GM23248 (cell line): ENCODE measurements at regions not wholly inside any gene's neighbourhood (a gene's known extent, or its start where the extent isn't known, plus 50 kb on each side); places are given as distances from the start of the nearest gene placed in this dataset.

ENCODE experiments used
- DNase-seq: peaks from one replicate; pipeline ENCODE4 v3.0.0-alpha.2; 2015
- H2AFZ ChIP-seq: fragments of 200-600 bp; sonication (generic); 2 replicates; pipeline ENCODE4 v1.6.1; 2016; ENCODE audit warnings: antibody characterized with exemption
- H3F3A ChIP-seq: fragments of 200-600 bp; sonication (generic); 2 replicates; pipeline ENCODE4 v1.6.1; 2016; ENCODE audit warnings: mild to moderate bottlenecking, antibody characterized with exemption, mixed run types; ENCODE audit not compliant: insufficient read depth
- H3K27ac ChIP-seq: fragments of 200-600 bp; sonication (generic); 2 replicates; pipeline ENCODE4 v1.5.1; 2016; ENCODE audit warnings: mild to moderate bottlenecking
- H3K27me3 ChIP-seq: fragments of 200-600 bp; sonication (generic); replicated peaks from 2 replicates; pipeline ENCODE4 v1.6.1; 2016; ENCODE audit warnings: mild to moderate bottlenecking; ENCODE audit not compliant: insufficient read depth
- H3K36me3 ChIP-seq: fragments of 200-600 bp; sonication (generic); 2 replicates; pipeline ENCODE4 v1.6.1; 2016; ENCODE audit warnings: low read depth, mild to moderate bottlenecking
- H3K4me1 ChIP-seq: fragments of 200-600 bp; sonication (generic); 2 replicates; pipeline ENCODE4 v1.6.1; 2016; ENCODE audit warnings: mild to moderate bottlenecking; ENCODE audit not compliant: insufficient read depth
- H3K4me2 ChIP-seq: fragments of 200-600 bp; sonication (generic); one replicate; pipeline ENCODE4 v1.6.1; 2016; ENCODE audit warnings: mild to moderate bottlenecking; ENCODE audit not compliant: unreplicated experiment
- H3K4me3 ChIP-seq: fragments of 200-600 bp; sonication (generic); 2 replicates; pipeline ENCODE4 v1.5.1; 2016; ENCODE audit warnings: mild to moderate bottlenecking
- H3K79me2 ChIP-seq: fragments of 200-600 bp; sonication (generic); 2 replicates; pipeline ENCODE4 v1.6.1; 2016; ENCODE audit warnings: mild to moderate bottlenecking; ENCODE audit not compliant: insufficient read depth
- H3K9ac ChIP-seq: fragments of 200-600 bp; sonication (generic); 2 replicates; pipeline ENCODE4 v1.6.1; 2016; ENCODE audit warnings: mild to moderate bottlenecking
- H3K9me2 ChIP-seq: fragments of 200-600 bp; sonication (generic); 2 replicates; pipeline ENCODE4 v1.6.1; 2016; ENCODE audit warnings: mixed run types, mild to moderate bottlenecking, moderate library complexity; ENCODE audit not compliant: insufficient read depth
- H3K9me3 ChIP-seq: fragments of 200-600 bp; sonication (generic); one replicate; pipeline ENCODE4 v1.6.1; 2017; ENCODE audit warnings: low read depth
- H4K20me1 ChIP-seq: fragments of 200-600 bp; sonication (generic); 2 replicates; pipeline ENCODE4 v1.6.0; 2016; ENCODE audit not compliant: insufficient read depth
- EZH2 ChIP-seq: fragments of 200-600 bp; sonication (generic); IDR thresholded peaks from 2 replicates; pipeline ENCODE4 v1.6.1; 2018; ENCODE audit warnings: antibody characterized with exemption, mild to moderate bottlenecking; ENCODE audit not compliant: insufficient read depth, poor library complexity, severe bottlenecking
- EZH2phosphoT487 ChIP-seq: fragments of 200-600 bp; sonication (generic); IDR thresholded peaks from 2 replicates; pipeline ENCODE4 v1.6.1; 2018; ENCODE audit warnings: antibody characterized with exemption, moderate library complexity, mild to moderate bottlenecking, low read depth; ENCODE audit not compliant: insufficient read depth
- WGBS, 2 experiments: methylation state at CpG; one replicate each; pipeline ENCODE4 v1.1.6; 2015 to 2017; ENCODE audit warnings: low lambda C conversion rate in 2 of 2, low coverage in 1 of 2; ENCODE audit errors: missing lambda C conversion rate in 2 of 2; 5-methylcytosine and 5-hydroxymethylcytosine counted together
- in situ Hi-C: fragments of 300-500 bp; cut with MboI; formaldehyde crosslinking; loops from 2 replicates; pipeline ENCODE4 v1.15.0; 2020

DNA sequence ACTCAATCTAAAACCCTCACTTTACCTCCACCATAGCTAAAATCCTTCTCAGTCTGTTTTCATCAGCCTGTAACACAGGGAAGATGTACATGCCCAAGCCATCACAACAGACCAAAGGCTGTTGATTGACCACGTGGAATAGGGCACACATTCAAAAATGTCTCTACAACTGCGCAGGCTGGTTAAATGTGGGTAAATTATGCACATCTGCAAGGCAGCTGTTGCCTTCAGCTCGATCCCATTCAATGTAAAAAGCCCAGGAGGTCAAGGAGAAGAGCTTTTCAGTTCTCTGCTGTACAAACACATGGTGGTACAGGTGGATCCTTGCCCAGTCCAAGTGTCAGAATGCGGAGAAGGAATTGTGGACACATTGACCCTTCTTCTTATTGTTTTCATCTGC lies 354.0 kb downstream of the FLRT2 start:
- H3K27ac ChIP-seq: no peak overlapping the region
- no peak overlapping the region for H3K4me3 ChIP-seq
- H3K9me3 ChIP-seq: no peaks in the 10 kb centered on the region
- no peaks in the 10 kb centered on the region for H3K36me3 ChIP-seq
- in situ Hi-C loops: no loop called here
- no peaks in the 10 kb centered on the region for H3K9me2 ChIP-seq
- no peaks in the 10 kb centered on the region for H4K20me1 ChIP-seq
- DNase-seq: no peak
- no peak overlapping the region for H2AFZ ChIP-seq
- H3K4me2 ChIP-seq: no peak overlapping the region
- no peaks in the 10 kb centered on the region for H3F3A ChIP-seq
- no peaks in the 10 kb centered on the region for H3K79me2 ChIP-seq
- H3K9ac ChIP-seq: no peak overlapping the region
- WGBS, 2 experiments: 7 to 10% methylated on average over 4 of the region's 4 CpGs
- no peaks in the 10 kb centered on the region for H3K27me3 ChIP-seq
- TF ChIP-seq EZH2: no peak
- no peak for TF ChIP-seq EZH2phosphoT487
- H3K4me1 ChIP-seq: no peaks in the 10 kb centered on the region

DNA sequence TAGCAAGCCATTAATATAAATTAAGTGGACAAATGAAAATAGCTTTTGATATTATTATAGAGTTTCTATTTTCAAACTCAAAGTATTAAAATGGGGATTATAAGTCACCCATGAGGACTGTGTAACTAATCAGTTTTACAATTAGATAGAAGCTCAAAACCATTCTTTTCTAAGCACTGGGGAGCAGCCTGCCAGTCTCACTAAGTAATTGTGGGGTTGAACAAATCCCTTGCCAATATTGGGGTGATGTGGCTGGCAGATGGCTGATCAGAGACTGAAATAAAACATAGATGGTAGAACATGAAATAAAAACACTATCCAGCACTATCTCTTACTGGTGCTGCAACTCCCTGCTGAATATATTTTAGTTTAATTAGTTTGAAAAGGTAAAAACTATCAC lies 353.2 kb downstream of the FLRT2 start:
- Histone ChIP-seq H3K4me2 (no peak overlapping the region), H3K4me1 (no peaks in the 10 kb centered on the region), H3K27ac (no peak overlapping the region), H3K4me3 (no peak overlapping the region), H3F3A (no peaks in the 10 kb centered on the region), H3K9ac (no peak overlapping the region), H3K79me2 (no peaks in the 10 kb centered on the region), H2AFZ (no peak overlapping the region), H3K9me3 (no peaks in the 10 kb centered on the region), H3K36me3 (no peaks in the 10 kb centered on the region), H4K20me1 (no peaks in the 10 kb centered on the region), H3K9me2 (no peaks in the 10 kb centered on the region), H3K27me3 (no peaks in the 10 kb centered on the region)
- no peak for TF ChIP-seq EZH2phosphoT487
- TF ChIP-seq EZH2: no peak
- no peak for DNase-seq
- in situ Hi-C loops: no loop called here

DNA sequence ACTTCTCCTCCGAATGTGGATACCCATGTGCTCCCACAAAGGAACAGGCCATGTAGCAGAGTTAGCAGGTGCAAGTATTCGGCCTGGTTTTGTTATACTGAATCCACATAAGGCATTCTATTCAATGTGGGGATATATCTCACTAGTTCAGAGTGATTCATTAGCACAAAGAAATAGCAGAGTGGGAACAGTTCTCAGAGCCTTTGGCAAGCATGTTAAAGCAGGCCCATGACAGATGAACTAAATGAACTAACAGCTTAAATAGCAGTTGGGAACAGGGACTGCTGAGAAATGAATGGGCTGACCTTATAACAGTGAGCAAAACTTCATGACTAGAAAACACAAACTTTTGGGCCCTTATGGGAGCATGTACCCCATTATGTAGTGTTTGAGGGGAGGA lies 352.0 kb downstream of the FLRT2 start:
- Histone ChIP-seq H3K27me3 (no peaks in the 10 kb centered on the region), H3F3A (no peaks in the 10 kb centered on the region), H3K4me3 (no peak overlapping the region), H3K9me3 (no peaks in the 10 kb centered on the region), H3K36me3 (no peaks in the 10 kb centered on the region), H2AFZ (no peak overlapping the region), H3K9me2 (no peaks in the 10 kb centered on the region), H3K27ac (no peak overlapping the region), H4K20me1 (no peaks in the 10 kb centered on the region), H3K9ac (no peak overlapping the region), H3K79me2 (no peaks in the 10 kb centered on the region), H3K4me1 (no peaks in the 10 kb centered on the region), H3K4me2 (no peak overlapping the region)
- WGBS, 2 experiments: 14 to 27% methylated on average over 2 of the region's 2 CpGs
- in situ Hi-C loops: no loop called here
- no peak for DNase-seq
- TF ChIP-seq EZH2phosphoT487 (no peak), EZH2 (no peak)

DNA sequence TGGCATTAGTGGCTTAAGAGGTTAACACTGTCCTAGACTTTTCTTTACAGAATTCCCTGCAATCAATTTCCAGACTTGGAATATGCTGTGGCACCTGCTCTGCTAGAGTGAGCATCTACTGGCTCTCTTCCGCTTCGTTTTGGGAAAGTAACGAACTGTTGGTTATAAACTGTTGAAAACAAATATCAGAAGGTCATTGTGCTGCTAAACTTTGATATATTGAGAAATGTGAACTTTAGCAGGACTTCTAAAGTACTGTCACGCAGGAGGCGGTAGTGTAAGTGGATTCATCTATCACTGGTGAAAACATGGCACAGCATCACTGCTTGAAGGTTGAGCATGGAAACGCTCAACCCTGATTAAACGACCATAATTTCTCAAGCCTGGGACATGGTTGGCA lies 348.9 kb downstream of the FLRT2 start:
- in situ Hi-C loops: no loop called here
- no peak overlapping the region for H3K9ac ChIP-seq
- no peaks in the 10 kb centered on the region for H3K27me3 ChIP-seq
- no peaks in the 10 kb centered on the region for H3K36me3 ChIP-seq
- H3K4me1 ChIP-seq: no peaks in the 10 kb centered on the region
- H3K4me2 ChIP-seq: no peak overlapping the region
- H4K20me1 ChIP-seq: no peaks in the 10 kb centered on the region
- no peaks in the 10 kb centered on the region for H3F3A ChIP-seq
- no peaks in the 10 kb centered on the region for H3K79me2 ChIP-seq
- no peak overlapping the region for H3K4me3 ChIP-seq
- H3K27ac ChIP-seq: no peak overlapping the region
- no peak for DNase-seq
- H3K9me2 ChIP-seq: no peaks in the 10 kb centered on the region
- 29 to 31% methylated on average over 7 of the region's 7 CpGs for whole genome bisulfite sequencing, 2 experiments
- TF ChIP-seq EZH2phosphoT487: no peak
- no peak for TF ChIP-seq EZH2
- H3K9me3 ChIP-seq: no peaks in the 10 kb centered on the region
- H2AFZ ChIP-seq: no peak overlapping the region

DNA sequence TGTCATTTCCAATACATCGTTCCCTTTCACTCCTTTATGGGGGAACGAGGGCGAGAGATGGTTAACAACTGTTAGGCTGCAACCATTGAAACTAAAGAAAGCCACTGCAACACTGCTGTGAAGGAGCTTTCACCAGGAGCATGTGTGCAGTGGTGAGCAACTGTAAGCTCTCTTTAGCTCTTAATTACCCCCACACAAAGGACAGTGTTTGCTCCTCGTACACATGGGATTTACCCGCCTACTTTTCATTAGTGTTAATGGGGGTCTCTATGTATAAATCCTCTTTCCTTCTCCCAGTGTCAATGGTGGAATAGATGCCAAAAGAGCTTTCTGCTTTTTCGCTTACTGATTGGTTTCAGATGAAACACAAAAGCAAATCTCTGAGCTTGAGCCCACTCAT lies 343.1 kb downstream of the FLRT2 start:
- H3K27me3 ChIP-seq: no peaks in the 10 kb centered on the region
- H3K27ac ChIP-seq: no peak overlapping the region
- H3K36me3 ChIP-seq: no peaks in the 10 kb centered on the region
- 7 to 8% methylated on average over 6 of the region's 6 CpGs for WGBS, 2 experiments
- no peak for DNase-seq
- H3K4me2 ChIP-seq: no peak overlapping the region
- H3K9me3 ChIP-seq: no peaks in the 10 kb centered on the region
- H3K4me1 ChIP-seq: no peaks in the 10 kb centered on the region
- no peak overlapping the region for H2AFZ ChIP-seq
- H3K4me3 ChIP-seq: no peak overlapping the region
- H3K79me2 ChIP-seq: no peaks in the 10 kb centered on the region
- H3F3A ChIP-seq: no peaks in the 10 kb centered on the region
- H3K9ac ChIP-seq: no peak overlapping the region
- H4K20me1 ChIP-seq: no peaks in the 10 kb centered on the region
- in situ Hi-C loops: no loop called here
- H3K9me2 ChIP-seq: no peaks in the 10 kb centered on the region
- no peak for TF ChIP-seq EZH2
- TF ChIP-seq EZH2phosphoT487: no peak
